HEK293 (cell line): ENCODE measurements at regions not wholly inside any gene's neighbourhood (a gene's known extent, or its start where the extent isn't known, plus 50 kb on each side); places are given as distances from the start of the nearest gene placed in this dataset.

Source experiments
- BCL11A ChIP-seq: fragments of 450-650 bp; formaldehyde crosslinking; IDR thresholded peaks from 2 replicates; pipeline ENCODE4 v1.5.1; 2016; ENCODE audit warnings: low read depth, missing biosample characterization, missing genetic modification characterization
- EGR2 ChIP-seq: fragments of 450-650 bp; formaldehyde crosslinking; IDR thresholded peaks from 2 replicates; pipeline ENCODE4 v1.5.1; 2016; ENCODE audit warnings: low read depth, missing biosample characterization, missing genetic modification characterization
- GLI4 ChIP-seq: fragments of 450-650 bp; formaldehyde crosslinking; IDR thresholded peaks from 2 replicates; pipeline ENCODE4 v1.5.1; 2016; ENCODE audit warnings: missing biosample characterization, missing genetic modification characterization
- SP7 ChIP-seq: fragments of 450-650 bp; formaldehyde crosslinking; IDR thresholded peaks from 2 replicates; pipeline ENCODE4 v1.5.1; 2016; ENCODE audit warnings: missing biosample characterization, missing genetic modification characterization
- YY2 ChIP-seq: fragments of 450-650 bp; formaldehyde crosslinking; IDR thresholded peaks from 2 replicates; pipeline ENCODE4 v1.5.1; 2016; ENCODE audit warnings: missing biosample characterization, missing genetic modification characterization
- ZBTB1 ChIP-seq: fragments of 450-650 bp; formaldehyde crosslinking; IDR thresholded peaks from 2 replicates; pipeline ENCODE4 v1.5.1; 2016; ENCODE audit warnings: missing biosample characterization, missing genetic modification characterization
- ZBTB8A ChIP-seq: fragments of 450-650 bp; formaldehyde crosslinking; IDR thresholded peaks from 2 replicates; pipeline ENCODE4 v1.5.1; 2016; ENCODE audit warnings: missing biosample characterization, missing genetic modification characterization
- ZNF132 ChIP-seq: fragments of 450-650 bp; formaldehyde crosslinking; IDR thresholded peaks from 2 replicates; pipeline ENCODE4 v1.5.1; 2017; ENCODE audit warnings: missing biosample characterization, missing genetic modification characterization, borderline replicate concordance
- ZNF174 ChIP-seq: fragments of 450-650 bp; formaldehyde crosslinking; IDR thresholded peaks from 2 replicates; pipeline ENCODE4 v1.5.0; 2017; ENCODE audit warnings: missing biosample characterization, mild to moderate bottlenecking, missing genetic modification characterization
- ZNF2 ChIP-seq: fragments of 450-650 bp; formaldehyde crosslinking; IDR thresholded peaks from 2 replicates; pipeline ENCODE4 v1.5.1; 2016; ENCODE audit warnings: missing biosample characterization, missing genetic modification characterization
- ZNF335 ChIP-seq: fragments of 450-650 bp; formaldehyde crosslinking; conservative IDR thresholded peaks from 2 replicates; pipeline ENCODE4 v1.5.1; 2016; ENCODE audit warnings: missing biosample characterization, missing genetic modification characterization
- ZNF394 ChIP-seq: fragments of 450-650 bp; formaldehyde crosslinking; IDR thresholded peaks from 2 replicates; pipeline ENCODE4 v1.5.1; 2016; ENCODE audit warnings: missing biosample characterization, missing genetic modification characterization, mild to moderate bottlenecking, moderate library complexity, borderline replicate concordance
- ZNF433 ChIP-seq: fragments of 450-650 bp; formaldehyde crosslinking; IDR thresholded peaks from 2 replicates; pipeline ENCODE4 v1.5.1; 2016; ENCODE audit warnings: missing biosample characterization, missing genetic modification characterization, low read depth
- ZNF549 ChIP-seq: fragments of 450-650 bp; IDR thresholded peaks from 2 replicates; pipeline ENCODE4 v1.5.1; 2018; ENCODE audit warnings: missing biosample characterization, missing genetic modification characterization, mild to moderate bottlenecking, inconsistent platforms, moderate library complexity
- ZNF791 ChIP-seq: fragments of 450-650 bp; formaldehyde crosslinking; IDR thresholded peaks from 2 replicates; pipeline ENCODE4 v1.5.1; 2016; ENCODE audit warnings: missing biosample characterization, missing genetic modification characterization
- TF ChIP-seq, protein P1 (sequence below): fragments of 450-650 bp; formaldehyde crosslinking; IDR thresholded peaks from 2 replicates; pipeline ENCODE4 v1.5.1; 2017; ENCODE audit warnings: missing biosample characterization, missing genetic modification characterization
- TF ChIP-seq, protein P2 (sequence below): fragments of 450-650 bp; formaldehyde crosslinking; IDR thresholded peaks from 2 replicates; pipeline ENCODE4 v1.5.1; 2016; ENCODE audit warnings: missing biosample characterization, missing genetic modification characterization, borderline replicate concordance
- TF ChIP-seq, protein P3 (sequence below): fragments of 450-650 bp; formaldehyde crosslinking; IDR thresholded peaks from 2 replicates; pipeline ENCODE4 v1.5.1; 2016; ENCODE audit warnings: missing biosample characterization, missing genetic modification characterization, borderline replicate concordance
- TF ChIP-seq, protein P4 (sequence below): fragments of 450-650 bp; formaldehyde crosslinking; IDR thresholded peaks from 2 replicates; pipeline ENCODE4 v1.5.1; 2017; ENCODE audit warnings: missing biosample characterization, missing genetic modification characterization
- TF ChIP-seq, protein P5 (sequence below): fragments of 450-650 bp; formaldehyde crosslinking; IDR thresholded peaks from 2 replicates; pipeline ENCODE4 v1.5.1; 2016; ENCODE audit warnings: missing biosample characterization, missing genetic modification characterization
- TF ChIP-seq, protein P6 (sequence below): fragments of 450-650 bp; formaldehyde crosslinking; optimal IDR thresholded peaks from 2 replicates; pipeline ENCODE3; 2016; ENCODE audit warnings: missing biosample characterization, mild to moderate bottlenecking, missing genetic modification characterization
- TF ChIP-seq, protein P7 (sequence below): fragments of 450-650 bp; formaldehyde crosslinking; IDR thresholded peaks from 2 replicates; pipeline ENCODE4 v1.5.1; 2016; ENCODE audit warnings: missing biosample characterization, missing genetic modification characterization

DNA sequence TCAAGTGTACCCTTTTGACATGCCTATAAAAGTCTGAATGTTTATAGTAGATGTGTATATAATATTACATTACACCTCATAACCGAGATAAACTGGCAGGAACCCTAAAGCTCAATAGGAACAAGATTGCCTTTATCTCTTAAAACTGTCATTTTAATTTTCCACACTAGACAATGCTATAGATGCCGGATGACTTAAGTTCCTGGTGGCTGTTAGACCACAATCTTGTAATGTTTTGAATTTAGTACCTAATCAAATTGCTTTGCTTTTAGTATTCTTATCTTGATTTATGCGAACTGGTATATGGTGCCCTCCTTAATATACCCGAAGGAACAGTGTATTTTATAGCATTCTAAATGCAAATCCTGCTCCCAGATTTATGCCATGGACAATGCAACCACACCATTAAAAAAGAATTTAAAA lies 1397.0 kb upstream of the ADGRL4 start (continued):
- TF ChIP-seq, protein P1, sequence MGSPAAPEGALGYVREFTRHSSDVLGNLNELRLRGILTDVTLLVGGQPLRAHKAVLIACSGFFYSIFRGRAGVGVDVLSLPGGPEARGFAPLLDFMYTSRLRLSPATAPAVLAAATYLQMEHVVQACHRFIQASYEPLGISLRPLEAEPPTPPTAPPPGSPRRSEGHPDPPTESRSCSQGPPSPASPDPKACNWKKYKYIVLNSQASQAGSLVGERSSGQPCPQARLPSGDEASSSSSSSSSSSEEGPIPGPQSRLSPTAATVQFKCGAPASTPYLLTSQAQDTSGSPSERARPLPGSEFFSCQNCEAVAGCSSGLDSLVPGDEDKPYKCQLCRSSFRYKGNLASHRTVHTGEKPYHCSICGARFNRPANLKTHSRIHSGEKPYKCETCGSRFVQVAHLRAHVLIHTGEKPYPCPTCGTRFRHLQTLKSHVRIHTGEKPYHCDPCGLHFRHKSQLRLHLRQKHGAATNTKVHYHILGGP (tag by site-specific recombination) = peak; percentile 89
- TF ChIP-seq EGR2 (tag by site-specific recombination) = no peak
- TF ChIP-seq, protein P2, sequence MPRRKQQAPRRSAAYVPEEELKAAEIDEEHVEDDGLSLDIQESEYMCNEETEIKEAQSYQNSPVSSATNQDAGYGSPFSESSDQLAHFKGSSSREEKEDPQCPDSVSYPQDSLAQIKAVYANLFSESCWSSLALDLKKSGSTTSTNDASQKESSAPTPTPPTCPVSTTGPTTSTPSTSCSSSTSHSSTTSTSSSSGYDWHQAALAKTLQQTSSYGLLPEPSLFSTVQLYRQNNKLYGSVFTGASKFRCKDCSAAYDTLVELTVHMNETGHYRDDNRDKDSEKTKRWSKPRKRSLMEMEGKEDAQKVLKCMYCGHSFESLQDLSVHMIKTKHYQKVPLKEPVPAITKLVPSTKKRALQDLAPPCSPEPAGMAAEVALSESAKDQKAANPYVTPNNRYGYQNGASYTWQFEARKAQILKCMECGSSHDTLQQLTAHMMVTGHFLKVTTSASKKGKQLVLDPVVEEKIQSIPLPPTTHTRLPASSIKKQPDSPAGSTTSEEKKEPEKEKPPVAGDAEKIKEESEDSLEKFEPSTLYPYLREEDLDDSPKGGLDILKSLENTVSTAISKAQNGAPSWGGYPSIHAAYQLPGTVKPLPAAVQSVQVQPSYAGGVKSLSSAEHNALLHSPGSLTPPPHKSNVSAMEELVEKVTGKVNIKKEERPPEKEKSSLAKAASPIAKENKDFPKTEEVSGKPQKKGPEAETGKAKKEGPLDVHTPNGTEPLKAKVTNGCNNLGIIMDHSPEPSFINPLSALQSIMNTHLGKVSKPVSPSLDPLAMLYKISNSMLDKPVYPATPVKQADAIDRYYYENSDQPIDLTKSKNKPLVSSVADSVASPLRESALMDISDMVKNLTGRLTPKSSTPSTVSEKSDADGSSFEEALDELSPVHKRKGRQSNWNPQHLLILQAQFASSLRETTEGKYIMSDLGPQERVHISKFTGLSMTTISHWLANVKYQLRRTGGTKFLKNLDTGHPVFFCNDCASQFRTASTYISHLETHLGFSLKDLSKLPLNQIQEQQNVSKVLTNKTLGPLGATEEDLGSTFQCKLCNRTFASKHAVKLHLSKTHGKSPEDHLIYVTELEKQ = peak; percentile 99
- no peak for TF ChIP-seq GLI4 (tag by site-specific recombination)
- no peak for TF ChIP-seq ZNF132 (tag by site-specific recombination)
- peak; percentile 93 for TF ChIP-seq ZNF2 (tag by site-specific recombination)
- TF ChIP-seq, protein P3, sequence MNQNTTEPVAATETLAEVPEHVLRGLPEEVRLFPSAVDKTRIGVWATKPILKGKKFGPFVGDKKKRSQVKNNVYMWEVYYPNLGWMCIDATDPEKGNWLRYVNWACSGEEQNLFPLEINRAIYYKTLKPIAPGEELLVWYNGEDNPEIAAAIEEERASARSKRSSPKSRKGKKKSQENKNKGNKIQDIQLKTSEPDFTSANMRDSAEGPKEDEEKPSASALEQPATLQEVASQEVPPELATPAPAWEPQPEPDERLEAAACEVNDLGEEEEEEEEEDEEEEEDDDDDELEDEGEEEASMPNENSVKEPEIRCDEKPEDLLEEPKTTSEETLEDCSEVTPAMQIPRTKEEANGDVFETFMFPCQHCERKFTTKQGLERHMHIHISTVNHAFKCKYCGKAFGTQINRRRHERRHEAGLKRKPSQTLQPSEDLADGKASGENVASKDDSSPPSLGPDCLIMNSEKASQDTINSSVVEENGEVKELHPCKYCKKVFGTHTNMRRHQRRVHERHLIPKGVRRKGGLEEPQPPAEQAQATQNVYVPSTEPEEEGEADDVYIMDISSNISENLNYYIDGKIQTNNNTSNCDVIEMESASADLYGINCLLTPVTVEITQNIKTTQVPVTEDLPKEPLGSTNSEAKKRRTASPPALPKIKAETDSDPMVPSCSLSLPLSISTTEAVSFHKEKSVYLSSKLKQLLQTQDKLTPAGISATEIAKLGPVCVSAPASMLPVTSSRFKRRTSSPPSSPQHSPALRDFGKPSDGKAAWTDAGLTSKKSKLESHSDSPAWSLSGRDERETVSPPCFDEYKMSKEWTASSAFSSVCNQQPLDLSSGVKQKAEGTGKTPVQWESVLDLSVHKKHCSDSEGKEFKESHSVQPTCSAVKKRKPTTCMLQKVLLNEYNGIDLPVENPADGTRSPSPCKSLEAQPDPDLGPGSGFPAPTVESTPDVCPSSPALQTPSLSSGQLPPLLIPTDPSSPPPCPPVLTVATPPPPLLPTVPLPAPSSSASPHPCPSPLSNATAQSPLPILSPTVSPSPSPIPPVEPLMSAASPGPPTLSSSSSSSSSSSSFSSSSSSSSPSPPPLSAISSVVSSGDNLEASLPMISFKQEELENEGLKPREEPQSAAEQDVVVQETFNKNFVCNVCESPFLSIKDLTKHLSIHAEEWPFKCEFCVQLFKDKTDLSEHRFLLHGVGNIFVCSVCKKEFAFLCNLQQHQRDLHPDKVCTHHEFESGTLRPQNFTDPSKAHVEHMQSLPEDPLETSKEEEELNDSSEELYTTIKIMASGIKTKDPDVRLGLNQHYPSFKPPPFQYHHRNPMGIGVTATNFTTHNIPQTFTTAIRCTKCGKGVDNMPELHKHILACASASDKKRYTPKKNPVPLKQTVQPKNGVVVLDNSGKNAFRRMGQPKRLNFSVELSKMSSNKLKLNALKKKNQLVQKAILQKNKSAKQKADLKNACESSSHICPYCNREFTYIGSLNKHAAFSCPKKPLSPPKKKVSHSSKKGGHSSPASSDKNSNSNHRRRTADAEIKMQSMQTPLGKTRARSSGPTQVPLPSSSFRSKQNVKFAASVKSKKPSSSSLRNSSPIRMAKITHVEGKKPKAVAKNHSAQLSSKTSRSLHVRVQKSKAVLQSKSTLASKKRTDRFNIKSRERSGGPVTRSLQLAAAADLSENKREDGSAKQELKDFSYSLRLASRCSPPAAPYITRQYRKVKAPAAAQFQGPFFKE (tag by site-specific recombination) = no peak
- TF ChIP-seq YY2 (tag by site-specific recombination) = no peak
- TF ChIP-seq ZNF174 (tag by site-specific recombination) = peak; percentile 87; the same call in 1 of the 2 replicates
- TF ChIP-seq, protein P4, sequence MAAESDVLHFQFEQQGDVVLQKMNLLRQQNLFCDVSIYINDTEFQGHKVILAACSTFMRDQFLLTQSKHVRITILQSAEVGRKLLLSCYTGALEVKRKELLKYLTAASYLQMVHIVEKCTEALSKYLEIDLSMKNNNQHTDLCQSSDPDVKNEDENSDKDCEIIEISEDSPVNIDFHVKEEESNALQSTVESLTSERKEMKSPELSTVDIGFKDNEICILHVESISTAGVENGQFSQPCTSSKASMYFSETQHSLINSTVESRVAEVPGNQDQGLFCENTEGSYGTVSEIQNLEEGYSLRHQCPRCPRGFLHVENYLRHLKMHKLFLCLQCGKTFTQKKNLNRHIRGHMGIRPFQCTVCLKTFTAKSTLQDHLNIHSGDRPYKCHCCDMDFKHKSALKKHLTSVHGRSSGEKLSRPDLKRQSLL = peak; percentile 52; the same call in 1 of the 2 replicates
- peak; percentile 96 for TF ChIP-seq ZBTB1
- peak; percentile 97 for TF ChIP-seq BCL11A (tag by site-specific recombination)
- no peak for TF ChIP-seq ZNF335
- TF ChIP-seq, protein P5, sequence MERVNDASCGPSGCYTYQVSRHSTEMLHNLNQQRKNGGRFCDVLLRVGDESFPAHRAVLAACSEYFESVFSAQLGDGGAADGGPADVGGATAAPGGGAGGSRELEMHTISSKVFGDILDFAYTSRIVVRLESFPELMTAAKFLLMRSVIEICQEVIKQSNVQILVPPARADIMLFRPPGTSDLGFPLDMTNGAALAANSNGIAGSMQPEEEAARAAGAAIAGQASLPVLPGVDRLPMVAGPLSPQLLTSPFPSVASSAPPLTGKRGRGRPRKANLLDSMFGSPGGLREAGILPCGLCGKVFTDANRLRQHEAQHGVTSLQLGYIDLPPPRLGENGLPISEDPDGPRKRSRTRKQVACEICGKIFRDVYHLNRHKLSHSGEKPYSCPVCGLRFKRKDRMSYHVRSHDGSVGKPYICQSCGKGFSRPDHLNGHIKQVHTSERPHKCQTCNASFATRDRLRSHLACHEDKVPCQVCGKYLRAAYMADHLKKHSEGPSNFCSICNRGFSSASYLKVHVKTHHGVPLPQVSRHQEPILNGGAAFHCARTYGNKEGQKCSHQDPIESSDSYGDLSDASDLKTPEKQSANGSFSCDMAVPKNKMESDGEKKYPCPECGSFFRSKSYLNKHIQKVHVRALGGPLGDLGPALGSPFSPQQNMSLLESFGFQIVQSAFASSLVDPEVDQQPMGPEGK (tag by site-specific recombination) = peak; percentile 65
- no peak for TF ChIP-seq ZNF791 (tag by site-specific recombination)
- TF ChIP-seq ZNF433 (tag by site-specific recombination) = no peak
- peak; percentile 83 for TF ChIP-seq ZNF394
- TF ChIP-seq, protein P6, sequence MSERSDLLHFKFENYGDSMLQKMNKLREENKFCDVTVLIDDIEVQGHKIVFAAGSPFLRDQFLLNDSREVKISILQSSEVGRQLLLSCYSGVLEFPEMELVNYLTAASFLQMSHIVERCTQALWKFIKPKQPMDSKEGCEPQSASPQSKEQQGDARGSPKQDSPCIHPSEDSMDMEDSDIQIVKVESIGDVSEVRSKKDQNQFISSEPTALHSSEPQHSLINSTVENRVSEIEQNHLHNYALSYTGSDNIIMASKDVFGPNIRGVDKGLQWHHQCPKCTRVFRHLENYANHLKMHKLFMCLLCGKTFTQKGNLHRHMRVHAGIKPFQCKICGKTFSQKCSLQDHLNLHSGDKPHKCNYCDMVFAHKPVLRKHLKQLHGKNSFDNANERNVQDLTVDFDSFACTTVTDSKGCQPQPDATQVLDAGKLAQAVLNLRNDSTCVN (tag by site-specific recombination) = no peak
- TF ChIP-seq ZNF549 (tag by site-specific recombination) = peak; percentile 38; the same call in 1 of the 2 replicates
- peak; percentile 84 for TF ChIP-seq ZBTB8A (tag by site-specific recombination)
- TF ChIP-seq, protein P7, sequence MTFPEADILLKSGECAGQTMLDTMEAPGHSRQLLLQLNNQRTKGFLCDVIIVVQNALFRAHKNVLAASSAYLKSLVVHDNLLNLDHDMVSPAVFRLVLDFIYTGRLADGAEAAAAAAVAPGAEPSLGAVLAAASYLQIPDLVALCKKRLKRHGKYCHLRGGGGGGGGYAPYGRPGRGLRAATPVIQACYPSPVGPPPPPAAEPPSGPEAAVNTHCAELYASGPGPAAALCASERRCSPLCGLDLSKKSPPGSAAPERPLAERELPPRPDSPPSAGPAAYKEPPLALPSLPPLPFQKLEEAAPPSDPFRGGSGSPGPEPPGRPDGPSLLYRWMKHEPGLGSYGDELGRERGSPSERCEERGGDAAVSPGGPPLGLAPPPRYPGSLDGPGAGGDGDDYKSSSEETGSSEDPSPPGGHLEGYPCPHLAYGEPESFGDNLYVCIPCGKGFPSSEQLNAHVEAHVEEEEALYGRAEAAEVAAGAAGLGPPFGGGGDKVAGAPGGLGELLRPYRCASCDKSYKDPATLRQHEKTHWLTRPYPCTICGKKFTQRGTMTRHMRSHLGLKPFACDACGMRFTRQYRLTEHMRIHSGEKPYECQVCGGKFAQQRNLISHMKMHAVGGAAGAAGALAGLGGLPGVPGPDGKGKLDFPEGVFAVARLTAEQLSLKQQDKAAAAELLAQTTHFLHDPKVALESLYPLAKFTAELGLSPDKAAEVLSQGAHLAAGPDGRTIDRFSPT = peak; percentile 48; the same call in 1 of the 2 replicates
- TF ChIP-seq SP7 (tag by site-specific recombination) = peak; percentile 96
